B cell (primary cell): ENCODE measurements at regions not wholly inside any gene's neighbourhood (a gene's known extent, or its start where the extent isn't known, plus 50 kb on each side); places are given as distances from the start of the nearest gene placed in this dataset.

ENCODE experiments used
- ATAC-seq: fragments of 200-7000 bp; cut with Tn5 transposase; one replicate; pipeline ENCODE4 v1.10.0; 2021; ENCODE audit warnings: low read depth, mild to moderate bottlenecking, moderate number of reproducible peaks, moderate library complexity
- CTCF ChIA-PET: fragments of 350-600 bp; sonication (Branson Sonifier 250); formaldehyde crosslinking; loops from one replicate; lab custom pipeline; 2021; ENCODE audit warnings: antibody characterized with exemption, inconsistent platforms; lab: Charles Lee
- POLR2A ChIA-PET: fragments of 350-600 bp; sonication (Branson Sonifier 250); formaldehyde crosslinking; loops from one replicate; lab custom pipeline; 2021; ENCODE audit warnings: antibody characterized with exemption; lab: Charles Lee
- DNase-seq: peaks from one replicate; pipeline ENCODE4 v3.0.0; 2013
- H2AFZ ChIP-seq: 2 replicates; pipeline ENCODE4 v1.6.1; 2012; ENCODE audit warnings: mild to moderate bottlenecking, low read depth, low read length; ENCODE audit not compliant: insufficient read depth, poor library complexity, severe bottlenecking
- H3K27ac ChIP-seq, 2 donors: 1 replicate in 1 of 2; 2 replicates in 1 of 2; pipeline ENCODE4 v1.5.1; 2012 to 2013; ENCODE audit warnings: low read length in 2 of 2, mild to moderate bottlenecking in 2 of 2, moderate library complexity in 1 of 2
- H3K27me3 ChIP-seq, 4 experiments: fragments of 200-600 bp in 1 of 4; sonication (generic) in 1 of 4; replicated peaks in 1 of 4; 1 replicate in 2 of 4; 2 replicates in 2 of 4; pipeline versions ENCODE4 v1.6.1 to v1.7.0; 2013 to 2016; ENCODE audit warnings: low read length in 3 of 4, mild to moderate bottlenecking in 2 of 4, mixed read lengths in 1 of 4, moderate library complexity in 1 of 4; ENCODE audit not compliant: insufficient read depth in 4 of 4, control insufficient read depth in 3 of 4; ENCODE audit errors: control extremely low read depth in 1 of 4
- H3K36me3 ChIP-seq, 2 experiments: replicated peaks in 1 of 2; 1 replicate in 1 of 2; 2 replicates in 1 of 2; pipeline versions ENCODE4 v1.6.1 to v1.7.1; 2013; ENCODE audit warnings: low read length in 1 of 2; ENCODE audit not compliant: insufficient read depth in 2 of 2, control insufficient read depth in 1 of 2; ENCODE audit errors: control extremely low read depth in 1 of 2, extremely low read depth in 1 of 2
- H3K4me1 ChIP-seq, 2 donors: fragments of 200-600 bp in 1 of 2; sonication (generic) in 1 of 2; 1 replicate in 1 of 2; 2 replicates in 1 of 2; pipeline versions ENCODE4 v1.5.1 to v1.6.1; 2013 to 2017; ENCODE audit warnings: low read length in 2 of 2; ENCODE audit not compliant: control insufficient read depth in 2 of 2, insufficient read depth in 2 of 2
- H3K4me2 ChIP-seq: replicated peaks from 2 replicates; pipeline ENCODE3; 2012; ENCODE audit warnings: mild to moderate bottlenecking, low read depth, low read length; ENCODE audit not compliant: poor library complexity, severe bottlenecking
- H3K4me3 ChIP-seq, 5 experiments: fragments of 200-600 bp in 1 of 5; sonication (generic) in 1 of 5; 1 replicate in 3 of 5; 2 replicates in 2 of 5; pipeline versions ENCODE4 v1.5.1 to v1.7.0; 2011 to 2016; ENCODE audit warnings: low read length in 4 of 5, mild to moderate bottlenecking in 4 of 5, low read depth in 2 of 5, control low read depth in 1 of 5, moderate library complexity in 1 of 5; ENCODE audit not compliant: insufficient read depth in 1 of 5; ENCODE audit errors: control extremely low read depth in 1 of 5, extremely low read depth in 1 of 5
- H3K79me2 ChIP-seq: fragments of 200-600 bp; sonication (generic); one replicate; pipeline ENCODE4 v1.6.0; 2016; ENCODE audit warnings: low read length; ENCODE audit not compliant: control insufficient read depth, insufficient read depth
- H3K9ac ChIP-seq: fragments of 200-600 bp; sonication (generic); 2 replicates; pipeline ENCODE4 v1.6.1; 2017; ENCODE audit warnings: mild to moderate bottlenecking, low read length, moderate library complexity
- H3K9me3 ChIP-seq, 3 donors: one replicate each; pipeline versions ENCODE4 v1.6.1 to v1.7.1; 2013; ENCODE audit warnings: low read length in 2 of 3; ENCODE audit not compliant: control insufficient read depth in 2 of 3, insufficient read depth in 1 of 3; ENCODE audit errors: control extremely low read depth in 1 of 3
- H4K20me1 ChIP-seq: 2 replicates; pipeline ENCODE4 v1.6.0; 2012; ENCODE audit warnings: mild to moderate bottlenecking, low read length; ENCODE audit not compliant: insufficient read depth, control insufficient read depth, poor library complexity, severe bottlenecking
- H3K27ac Mint-ChIP-seq: one replicate; pipeline ENCODE4 v1.8.0; 2021; ENCODE audit warnings: mixed read lengths
- H3K27me3 Mint-ChIP-seq: one replicate; pipeline ENCODE4 v1.8.0; 2021; ENCODE audit warnings: mixed read lengths
- H3K4me1 Mint-ChIP-seq: one replicate; pipeline ENCODE4 v1.8.0; 2021; ENCODE audit warnings: mixed read lengths
- H3K4me3 Mint-ChIP-seq: one replicate; pipeline ENCODE4 v1.8.0; 2021; ENCODE audit warnings: mixed read lengths
- H3K9me3 Mint-ChIP-seq: one replicate; pipeline ENCODE4 v1.8.0; 2022; ENCODE audit warnings: mixed read lengths; ENCODE audit not compliant: insufficient read depth
- EZH2 ChIP-seq: IDR thresholded peaks from 2 replicates; pipeline ENCODE4 v1.6.1; 2012; ENCODE audit warnings: borderline replicate concordance, low read depth, mild to moderate bottlenecking, moderate library complexity, low read length; ENCODE audit not compliant: insufficient read depth, poor library complexity, severe bottlenecking
- WGBS: methylation state at CpG from one replicate; pipeline ENCODE4 v1.1.5; 2013; ENCODE audit warnings: missing lambda C conversion rate; ENCODE audit not compliant: insufficient coverage; 5-methylcytosine and 5-hydroxymethylcytosine counted together
- intact Hi-C: fragments of 100-400 bp; cut with micrococcal nuclease; formaldehyde crosslinking; loops from one replicate; pipeline ENCODE4 v1.10.0; 2022
- TF ChIP-seq, protein P1 (sequence below): fragments of 200-600 bp; IDR thresholded peaks from one replicate; pipeline ENCODE4 v1.8.0; 2022; ENCODE audit warnings: antibody characterized with exemption, mild to moderate bottlenecking

DNA sequence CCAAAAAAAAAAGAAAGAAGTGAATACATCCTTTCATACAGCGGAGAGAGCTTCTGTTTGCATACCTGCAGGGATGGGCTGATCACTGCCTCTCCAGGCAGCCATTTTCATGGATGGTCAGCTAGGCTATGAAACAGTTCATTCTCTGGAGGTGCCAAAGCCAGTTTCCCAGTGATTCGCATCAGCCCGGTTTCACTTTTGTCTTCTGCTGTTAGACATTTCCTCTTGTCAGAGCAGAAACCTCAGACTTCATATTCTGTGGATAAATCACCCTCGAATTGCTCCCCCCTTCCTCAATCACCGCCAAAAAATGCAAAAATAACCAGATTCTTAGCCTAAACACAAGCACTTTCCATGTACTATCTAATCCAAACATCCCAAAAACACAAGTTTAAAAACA lies 225.6 kb downstream of the ADAMTS9 start:
- intact Hi-C loops = no loop called here
- no peak for ATAC-seq
- Histone ChIP-seq H4K20me1 (no peaks in the 10 kb centered on the region), H3K27me3 (peaks cover 0 to 2% (median 0%) of the 10 kb centered on the region in 4 experiments), H2AFZ (no peak overlapping the region), H3K4me3 (no peak overlapping the region), H3K9ac (no peak overlapping the region), H3K27ac (no peak overlapping the region), H3K36me3 (no peaks in the 10 kb centered on the region), H3K4me2 (no peak overlapping the region), H3K4me1 (no peaks in the 10 kb centered on the region), H3K9me3 (no peaks in the 10 kb centered on the region), H3K79me2 (no peaks in the 10 kb centered on the region)
- POLR2A ChIA-PET = no interaction called here
- WGBS = 18% methylated on average over 5 of the region's 5 CpGs
- peaks cover 2% of the 10 kb centered on the region for H3K4me1 Mint-ChIP-seq
- no peak overlapping the region for H3K4me3 Mint-ChIP-seq
- H3K9me3 Mint-ChIP-seq = no peaks in the 10 kb centered on the region
- no peak for DNase-seq
- CTCF ChIA-PET = interaction anchor here (0.7 to 1.6 kb wide), 2 partner anchors 9 to 11 kb away, joined by 3 to 4 read pairs; no protein-coding TSS in a partner anchor
- no peak overlapping the region for H3K27ac Mint-ChIP-seq
- H3K27me3 Mint-ChIP-seq = peaks cover 16% of the 10 kb centered on the region
- TF ChIP-seq, protein P1, sequence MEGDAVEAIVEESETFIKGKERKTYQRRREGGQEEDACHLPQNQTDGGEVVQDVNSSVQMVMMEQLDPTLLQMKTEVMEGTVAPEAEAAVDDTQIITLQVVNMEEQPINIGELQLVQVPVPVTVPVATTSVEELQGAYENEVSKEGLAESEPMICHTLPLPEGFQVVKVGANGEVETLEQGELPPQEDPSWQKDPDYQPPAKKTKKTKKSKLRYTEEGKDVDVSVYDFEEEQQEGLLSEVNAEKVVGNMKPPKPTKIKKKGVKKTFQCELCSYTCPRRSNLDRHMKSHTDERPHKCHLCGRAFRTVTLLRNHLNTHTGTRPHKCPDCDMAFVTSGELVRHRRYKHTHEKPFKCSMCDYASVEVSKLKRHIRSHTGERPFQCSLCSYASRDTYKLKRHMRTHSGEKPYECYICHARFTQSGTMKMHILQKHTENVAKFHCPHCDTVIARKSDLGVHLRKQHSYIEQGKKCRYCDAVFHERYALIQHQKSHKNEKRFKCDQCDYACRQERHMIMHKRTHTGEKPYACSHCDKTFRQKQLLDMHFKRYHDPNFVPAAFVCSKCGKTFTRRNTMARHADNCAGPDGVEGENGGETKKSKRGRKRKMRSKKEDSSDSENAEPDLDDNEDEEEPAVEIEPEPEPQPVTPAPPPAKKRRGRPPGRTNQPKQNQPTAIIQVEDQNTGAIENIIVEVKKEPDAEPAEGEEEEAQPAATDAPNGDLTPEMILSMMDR = no peak
- TF ChIP-seq EZH2 = no peak

GRCh38 chr3:64460877-64461276 lies 226.9 kb downstream of the ADAMTS9 start:
- CTCF ChIA-PET = no interaction called here
- DNase-seq (no peak), ATAC-seq (no peak)
- Mint-ChIP-seq H3K4me3 (no peak overlapping the region), H3K27me3 (peaks cover 10% of the 10 kb centered on the region), H3K4me1 (peaks cover 2% of the 10 kb centered on the region), H3K9me3 (no peaks in the 10 kb centered on the region), H3K27ac (no peak overlapping the region)
- Histone ChIP-seq H3K27me3 (peaks cover 0 to 1% (median 0%) of the 10 kb centered on the region in 4 experiments), H2AFZ (no peak overlapping the region), H3K4me3 (no peak overlapping the region), H3K36me3 (no peaks in the 10 kb centered on the region), H4K20me1 (no peaks in the 10 kb centered on the region), H3K79me2 (no peaks in the 10 kb centered on the region), H3K27ac (no peak overlapping the region), H3K9ac (no peak overlapping the region), H3K9me3 (no peaks in the 10 kb centered on the region), H3K4me1 (no peaks in the 10 kb centered on the region), H3K4me2 (no peak overlapping the region)
- POLR2A ChIA-PET = no interaction called here
- intact Hi-C loops = no loop called here
- no peak for TF ChIP-seq EZH2
- TF ChIP-seq, protein P1 = no peak
- WGBS = 86% methylated on average over 5 of the region's 5 CpGs
